ENCODE measurements at regions not wholly inside any gene's neighbourhood (a gene's known extent, or its start where the extent isn't known, plus 50 kb on each side); places are given as distances from the start of the nearest gene placed in this dataset.

DNA sequence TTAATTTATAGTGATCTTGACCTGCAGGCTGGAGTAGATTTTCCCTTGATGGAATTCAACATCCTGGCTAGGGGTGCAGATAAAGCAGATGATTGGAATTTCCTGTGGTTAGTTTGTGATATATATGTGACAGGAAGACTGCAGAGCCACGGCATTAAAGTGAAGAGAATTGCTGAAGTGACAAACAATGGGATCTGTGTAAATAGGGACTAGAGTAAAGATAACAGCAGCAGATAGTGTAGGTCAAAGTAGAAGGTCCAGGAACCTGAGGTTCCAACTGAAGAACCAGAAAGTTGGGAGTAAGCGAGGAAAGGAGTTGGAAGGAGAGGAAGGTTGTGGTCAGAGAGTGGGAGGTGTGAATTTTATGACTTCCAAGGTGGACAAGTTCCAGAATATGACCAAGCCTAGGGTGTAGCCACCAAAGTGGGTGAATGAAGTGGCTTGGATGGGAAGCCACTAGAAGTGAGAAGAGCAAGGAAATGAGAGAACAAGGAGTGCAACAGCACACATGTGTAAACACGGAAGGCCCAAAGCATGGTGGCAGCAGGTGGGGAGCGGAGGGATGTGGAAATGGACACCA is 325.0 kb downstream of the RAB28 start (continued):
- TF ChIP-seq EP300 (IDR thresholded peaks at IDR 0.05; ENCODE audit: low read depth in 2 of 2, low read length in 2 of 2) (peak in 1 of 2 experiments; percentile 37; a peak in 1 of 4 replicates), EP300 (CRISPR knock-in tag; IDR thresholded peaks at IDR 0.05; ENCODE audit: borderline replicate concordance) (no peak), ZKSCAN5 (CRISPR knock-in tag; IDR thresholded peaks at IDR 0.05) (no peak), ZNF570 (CRISPR knock-in tag; IDR thresholded peaks at IDR 0.05; ENCODE audit: borderline replicate concordance) (no peak), NFE2L2 (IDR thresholded peaks at IDR 0.05; ENCODE audit: low read length) (no peak), NCOA5 (CRISPR knock-in tag; IDR thresholded peaks at IDR 0.05) (no peak), ETV5 (CRISPR knock-in tag; IDR thresholded peaks at IDR 0.05; ENCODE audit: borderline replicate concordance) (peak; percentile 27; the same call in 1 of the 2 replicates), TCF7 (IDR thresholded peaks at IDR 0.05; ENCODE audit: low read depth) (no peak), MIXL1 (CRISPR knock-in tag; IDR thresholded peaks at IDR 0.05) (0 out of 2 replicates have a peak, but pooled peaks have one; percentile 26), MYPOP (CRISPR knock-in tag; IDR thresholded peaks at IDR 0.05) (no peak), ISL2 (CRISPR knock-in tag; IDR thresholded peaks at IDR 0.05) (0 out of 2 replicates have a peak, but pooled peaks have one; percentile 27), ZNF138 (CRISPR knock-in tag; IDR thresholded peaks at IDR 0.05; ENCODE audit: low read depth) (no peak), HNF4A (CRISPR knock-in tag; IDR thresholded peaks at IDR 0.05) (peak; percentile 73), FOXA1 (IDR thresholded peaks at IDR 0.05) (no peak), FOXA1 (CRISPR knock-in tag; IDR thresholded peaks at IDR 0.05) (peak; percentile 48; the same call in 1 of the 2 replicates), ZNF160 (CRISPR knock-in tag; IDR thresholded peaks at IDR 0.05) (no peak), ZBTB39 (CRISPR knock-in tag; IDR thresholded peaks at IDR 0.05) (no peak), ZNF777 (CRISPR knock-in tag; IDR thresholded peaks at IDR 0.05) (no peak), ARNTL (CRISPR knock-in tag; IDR thresholded peaks at IDR 0.05) (no peak), GATA4 (IDR thresholded peaks at IDR 0.05; ENCODE audit: borderline replicate concordance, low read depth) (peak; percentile 47; the same call in 1 of the 2 replicates), PAXIP1 (CRISPR knock-in tag; conservative IDR thresholded peaks at IDR 0.05) (peak; percentile 62), ADNP (CRISPR knock-in tag; IDR thresholded peaks at IDR 0.05) (no peak)
- TF ChIP-seq, protein P1, sequence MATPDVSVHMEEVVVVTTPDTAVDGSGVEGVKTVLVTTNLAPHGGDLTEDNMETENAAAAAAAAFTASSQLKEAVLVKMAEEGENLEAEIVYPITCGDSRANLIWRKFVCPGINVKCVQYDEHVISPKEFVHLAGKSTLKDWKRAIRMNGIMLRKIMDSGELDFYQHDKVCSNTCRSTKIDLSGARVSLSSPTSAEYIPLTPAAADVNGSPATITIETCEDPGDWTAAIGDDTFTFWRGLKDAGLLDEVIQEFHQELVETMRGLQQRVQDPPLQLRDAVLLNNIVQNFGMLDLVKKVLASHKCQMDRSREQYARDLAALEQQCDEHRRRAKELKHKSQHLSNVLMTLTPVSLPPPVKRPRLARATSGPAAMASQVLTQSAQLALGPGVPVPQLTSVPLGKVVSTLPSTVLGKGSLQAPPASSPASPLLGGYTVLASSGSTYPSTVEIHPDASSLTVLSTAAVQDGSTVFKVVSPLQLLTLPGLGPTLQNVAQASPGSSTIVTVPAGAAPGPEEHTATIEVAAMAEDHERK (CRISPR knock-in tag; IDR thresholded peaks at IDR 0.05; ENCODE audit: low read depth), result no peak
- TF ChIP-seq, protein P2, sequence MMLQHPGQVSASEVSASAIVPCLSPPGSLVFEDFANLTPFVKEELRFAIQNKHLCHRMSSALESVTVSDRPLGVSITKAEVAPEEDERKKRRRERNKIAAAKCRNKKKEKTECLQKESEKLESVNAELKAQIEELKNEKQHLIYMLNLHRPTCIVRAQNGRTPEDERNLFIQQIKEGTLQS (CRISPR knock-in tag; IDR thresholded peaks at IDR 0.05), result no peak

Data from HepG2 (cell line).